ENCODE measurements at regions not wholly inside any gene's neighbourhood (a gene's known extent, or its start where the extent isn't known, plus 50 kb on each side); places are given as distances from the start of the nearest gene placed in this dataset.

- no CpG with 5 or more reads among the region's 1 CpG for WGBS, 2 experiments (ENCODE audit: extremely low coverage in 2 of 2, insufficient read length in 1 of 2)
- intact Hi-C loops (cut with micrococcal nuclease): no loop called here
- Histone ChIP-seq H3K14ac (replicated peaks; ENCODE audit: low read depth, low read length) (no peak overlapping the region), H2BK5ac (ENCODE audit: low read depth, low read length, poor library complexity, severe bottlenecking) (no peak overlapping the region), H4K20me1 (ENCODE audit: insufficient read depth, low read length) (no peaks in the 10 kb centered on the region), H2AK5ac (ENCODE audit: low read depth, low read length) (no peak overlapping the region), H3K36me3 (ENCODE audit: control insufficient read depth, insufficient read depth, low read length) (no peaks in the 10 kb centered on the region), H2BK20ac (ENCODE audit: low read depth, low read length) (no peak overlapping the region), H3K9me1 (ENCODE audit: insufficient read depth, low read length) (no peaks in the 10 kb centered on the region), H3K4me2 (ENCODE audit: low read depth, low read length) (no peak overlapping the region), H2AK9ac (replicated peaks; ENCODE audit: low read depth, low read length, poor library complexity) (no peak overlapping the region), H4K8ac (ENCODE audit: low read depth in 2 of 2, low read length in 2 of 2) (no peak overlapping the region), H3K23ac (ENCODE audit: low read depth, low read length) (no peak overlapping the region), H3K56ac (ENCODE audit: extremely low read depth, insufficient read depth, low read length) (no peak overlapping the region), H3K18ac (ENCODE audit: low read depth, low read length) (no peak overlapping the region), H3K79me1 (ENCODE audit: low read depth in 1 of 2, low read length in 2 of 2) (no peaks in the 10 kb centered on the region), H3K4ac (ENCODE audit: low read depth, low read length) (no peak overlapping the region), H2BK120ac (ENCODE audit: low read depth, low read length) (no peak overlapping the region), H3K27me3 (ENCODE audit: control insufficient read depth, insufficient read depth, low read length) (no peaks in the 10 kb centered on the region), H3K9me3 (ENCODE audit: control insufficient read depth, insufficient read depth, low read length) (peaks cover 8% of the 10 kb centered on the region), H3K4me3 (ENCODE audit: insufficient read depth, low read depth, low read length) (no peak overlapping the region), H4K5ac (ENCODE audit: low read depth, low read length) (no peak overlapping the region), H2AFZ (replicated peaks; ENCODE audit: low read length, poor library complexity) (no peak overlapping the region), H4K91ac (ENCODE audit: insufficient read depth, low read depth, low read length) (no peak overlapping the region), H3K4me1 (ENCODE audit: control insufficient read depth, insufficient read depth, low read length) (no peaks in the 10 kb centered on the region), H2BK15ac (ENCODE audit: low read depth, low read length) (no peak overlapping the region), H3K27ac (ENCODE audit: insufficient read depth, low read length) (no peak overlapping the region), H3K9ac (ENCODE audit: low read depth, low read length) (no peak overlapping the region)
- DNase-seq: no peak
- POLR2A ChIA-PET (ENCODE audit: unreplicated experiment): no interaction called here
- dilution Hi-C loops (cut with HindIII; ENCODE audit: low sequenced_read_pairs, unreplicated experiment): no loop called here
- CTCF ChIA-PET: no interaction called here
- in situ Hi-C loops (cut with MboI; ENCODE audit: low sequenced_read_pairs): no loop called here
- TF ChIP-seq, protein P1, sequence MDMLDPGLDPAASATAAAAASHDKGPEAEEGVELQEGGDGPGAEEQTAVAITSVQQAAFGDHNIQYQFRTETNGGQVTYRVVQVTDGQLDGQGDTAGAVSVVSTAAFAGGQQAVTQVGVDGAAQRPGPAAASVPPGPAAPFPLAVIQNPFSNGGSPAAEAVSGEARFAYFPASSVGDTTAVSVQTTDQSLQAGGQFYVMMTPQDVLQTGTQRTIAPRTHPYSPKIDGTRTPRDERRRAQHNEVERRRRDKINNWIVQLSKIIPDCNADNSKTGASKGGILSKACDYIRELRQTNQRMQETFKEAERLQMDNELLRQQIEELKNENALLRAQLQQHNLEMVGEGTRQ (IDR thresholded peaks at IDR 0.05; ENCODE audit: low read depth, low read length): no peak
- no peak for TF ChIP-seq BHLHE40 (IDR thresholded peaks at IDR 0.05; ENCODE audit: low read depth, low read length)
- no peak for TF ChIP-seq RAD21 (IDR thresholded peaks at IDR 0.05; ENCODE audit: low read length)
- no peak for TF ChIP-seq RCOR1 (IDR thresholded peaks at IDR 0.05; ENCODE audit: insufficient replicate concordance, low read length)
- no peak for TF ChIP-seq NFE2L2 (IDR thresholded peaks at IDR 0.05; ENCODE audit: low read depth, low read length)
- TF ChIP-seq SMC3 (IDR thresholded peaks at IDR 0.05; ENCODE audit: low read depth, low read length): no peak
- TF ChIP-seq RFX5 (IDR thresholded peaks at IDR 0.05; ENCODE audit: low read depth, low read length): no peak
- TF ChIP-seq MAZ (IDR thresholded peaks at IDR 0.05; ENCODE audit: borderline replicate concordance, low read depth, low read length): no peak
- no peak for TF ChIP-seq CEBPB (IDR thresholded peaks at IDR 0.05; ENCODE audit: low read depth, low read length)
- TF ChIP-seq CHD1 (IDR thresholded peaks at IDR 0.05; ENCODE audit: low read depth, low read length): no peak
- no peak for TF ChIP-seq POLR2A (IDR thresholded peaks at IDR 0.05; ENCODE audit: low read depth, low read length)
- no peak for TF ChIP-seq MAFK (IDR thresholded peaks at IDR 0.05; ENCODE audit: low read depth, low read length)
- no peak for TF ChIP-seq CTCF (conservative IDR thresholded peaks at IDR 0.05; ENCODE audit: low read depth, low read length)
- no peak for TF ChIP-seq FOS (IDR thresholded peaks at IDR 0.05; ENCODE audit: low read depth, low read length)
- TF ChIP-seq MXI1 (IDR thresholded peaks at IDR 0.05; ENCODE audit: borderline replicate concordance, low read depth, low read length): no peak
- TF ChIP-seq, protein P2, sequence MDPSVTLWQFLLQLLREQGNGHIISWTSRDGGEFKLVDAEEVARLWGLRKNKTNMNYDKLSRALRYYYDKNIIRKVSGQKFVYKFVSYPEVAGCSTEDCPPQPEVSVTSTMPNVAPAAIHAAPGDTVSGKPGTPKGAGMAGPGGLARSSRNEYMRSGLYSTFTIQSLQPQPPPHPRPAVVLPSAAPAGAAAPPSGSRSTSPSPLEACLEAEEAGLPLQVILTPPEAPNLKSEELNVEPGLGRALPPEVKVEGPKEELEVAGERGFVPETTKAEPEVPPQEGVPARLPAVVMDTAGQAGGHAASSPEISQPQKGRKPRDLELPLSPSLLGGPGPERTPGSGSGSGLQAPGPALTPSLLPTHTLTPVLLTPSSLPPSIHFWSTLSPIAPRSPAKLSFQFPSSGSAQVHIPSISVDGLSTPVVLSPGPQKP (IDR thresholded peaks at IDR 0.05; ENCODE audit: borderline replicate concordance, low read depth, low read length): no peak
- no TSS peak for BruUV-seq (replicated peaks)
- ATAC-seq (ENCODE audit: low read depth): no peak
Measured at GRCh38 chr6:23980965-23981364, 145.1 kb upstream of the NRSN1 start.
